HepG2 (cell line): ENCODE measurements at regions not wholly inside any gene's neighbourhood (a gene's known extent, or its start where the extent isn't known, plus 50 kb on each side); places are given as distances from the start of the nearest gene placed in this dataset.

ENCODE experiments used
- ATAC-seq: fragments of 200-7000 bp; cut with Tn5 transposase; 3 replicates; pipeline ENCODE4 v1.9.1; 2020; ENCODE audit warnings: mild to moderate bottlenecking, moderate library complexity
- BruUV-seq: library from RNA; stranded (reverse); fragments of 400-500 nt; replicated peaks from 2 replicates; lab custom pipeline; 2021; lab: Mats Ljungman, UMichigan
- CTCF ChIA-PET: fragments of 300-600 bp; formaldehyde crosslinking; extraction: SDS; loops from one replicate; lab custom pipeline; 2021; ENCODE audit warnings: low total read pairs, inconsistent platforms, low intra/inter-chr PET ratio; lab: Yijun Ruan, JAX
- POLR2A ChIA-PET: fragments of 350-600 bp; sonication (Branson Sonifier 250); formaldehyde crosslinking; loops from one replicate; lab custom pipeline; 2020; ENCODE audit warnings: antibody characterized with exemption, inconsistent platforms; lab: Yijun Ruan, JAX
- DNase-seq: peaks from one replicate; pipeline ENCODE4 v3.0.0-alpha.2; 2015; ENCODE audit warnings: low spot score
- FAIRE-seq: peaks from 3 replicates; lab custom pipeline; 2011; peaks lifted over from hg19 to GRCh38; lab: Jason Lieb, UNC
- H2AFZ ChIP-seq: one replicate; pipeline ENCODE4 v1.6.1; 2011; ENCODE audit warnings: low read length, inconsistent platforms
- H3K27ac ChIP-seq: fragments of 300-600 bp; 3 replicates; pipeline ENCODE4 v1.8.0; 2011; ENCODE audit warnings: mixed run types, mild to moderate bottlenecking, mixed read lengths, low read length, inconsistent platforms; ENCODE audit not compliant: insufficient read depth; ENCODE audit errors: extremely low read length
- H3K27me3 ChIP-seq, 2 experiments: fragments of 200-600 bp in 1 of 2; 2 replicates in 1 of 2; 3 replicates in 1 of 2; pipeline versions ENCODE4 v1.6.0 to v1.8.0; 2011; ENCODE audit warnings: low read length in 2 of 2, mild to moderate bottlenecking in 2 of 2, moderate library complexity in 2 of 2, inconsistent platforms in 1 of 2; ENCODE audit not compliant: insufficient read depth in 2 of 2, control insufficient read depth in 1 of 2
- H3K36me3 ChIP-seq, 2 experiments: fragments of 200-600 bp in 1 of 2; replicated peaks in 1 of 2; 2 replicates in 1 of 2; 3 replicates in 1 of 2; pipeline versions ENCODE4 v1.5.1 to v1.8.0; 2011; ENCODE audit warnings: low read length in 2 of 2, inconsistent platforms in 1 of 2; ENCODE audit not compliant: insufficient read depth in 2 of 2, control insufficient read depth in 1 of 2
- H3K4me1 ChIP-seq: 2 replicates; pipeline ENCODE4 v1.5.1; 2012; ENCODE audit warnings: low read length, inconsistent platforms; ENCODE audit not compliant: insufficient read depth
- H3K4me2 ChIP-seq: 2 replicates; pipeline ENCODE4 v1.6.0; 2011; ENCODE audit warnings: low read depth, low read length, inconsistent platforms
- H3K4me3 ChIP-seq, 3 experiments: fragments of 200-600 bp in 1 of 3; sonication (generic), shearing (Covaris generic) in 1 of 3; replicated peaks in 1 of 3; 2 replicates each; pipeline ENCODE4 v1.5.1; 2011 to 2016; ENCODE audit warnings: low read length in 3 of 3, inconsistent platforms in 2 of 3, low read depth in 2 of 3, mild to moderate bottlenecking in 2 of 3, control low read depth in 1 of 3, mixed read lengths in 1 of 3; ENCODE audit not compliant: insufficient read depth in 1 of 3
- H3K79me2 ChIP-seq: one replicate; pipeline ENCODE4 v1.6.1; 2011; ENCODE audit warnings: low read length, inconsistent platforms; ENCODE audit not compliant: insufficient read depth
- H3K9ac ChIP-seq: 2 replicates; pipeline ENCODE4 v1.6.0; 2011; ENCODE audit warnings: mild to moderate bottlenecking, low read depth, low read length, inconsistent platforms; ENCODE audit not compliant: insufficient read depth
- H3K9me3 ChIP-seq: 2 replicates; pipeline ENCODE4 v1.5.1; 2012; ENCODE audit warnings: mild to moderate bottlenecking, low read length
- H4K20me1 ChIP-seq: 2 replicates; pipeline ENCODE4 v1.6.0; 2011; ENCODE audit warnings: inconsistent platforms, mild to moderate bottlenecking, low read length, moderate library complexity; ENCODE audit not compliant: insufficient read depth
- MTF2 ChIP-seq: sonication (generic); formaldehyde crosslinking; IDR thresholded peaks from 2 replicates; pipeline ENCODE4 v1.5.0; 2020; ENCODE audit warnings: missing genetic modification reagents, borderline replicate concordance
- NFIB ChIP-seq: sonication (generic); formaldehyde crosslinking; IDR thresholded peaks from 2 replicates; pipeline ENCODE4 v1.9.0; 2021; ENCODE audit warnings: missing genetic modification reagents, mild to moderate bottlenecking, borderline replicate concordance
- PLSCR1 ChIP-seq: sonication (generic); formaldehyde crosslinking; IDR thresholded peaks from 2 replicates; pipeline ENCODE4 v1.5.0; 2020; ENCODE audit warnings: missing genetic modification reagents, mild to moderate bottlenecking, borderline replicate concordance
- TCF12 ChIP-seq, 2 experiments: fragments of 450-650 bp in 1 of 2; sonication (generic) in 1 of 2; formaldehyde crosslinking in 1 of 2; IDR thresholded peaks; 2 replicates each; pipeline versions ENCODE4 v1.6.1 to v1.8.0; 2017 to 2022; ENCODE audit warnings: antibody characterized with exemption in 1 of 2, mild to moderate bottlenecking in 1 of 2, missing genetic modification reagents in 1 of 2, moderate library complexity in 1 of 2
- ZBTB4 ChIP-seq: sonication (generic); formaldehyde crosslinking; IDR thresholded peaks from 2 replicates; pipeline ENCODE4 v1.4.0; 2020; ENCODE audit warnings: missing genetic modification reagents, mild to moderate bottlenecking, borderline replicate concordance
- ZNF331 ChIP-seq: sonication (generic); formaldehyde crosslinking; IDR thresholded peaks from 2 replicates; pipeline ENCODE4 v1.4.0; 2020; ENCODE audit warnings: missing genetic modification reagents
- ZNF430 ChIP-seq: sonication (generic); formaldehyde crosslinking; IDR thresholded peaks from 2 replicates; pipeline ENCODE4 v1.9.0; 2021; ENCODE audit warnings: mild to moderate bottlenecking, missing genetic modification reagents
- ZNF75D ChIP-seq: sonication (generic); formaldehyde crosslinking; IDR thresholded peaks from 2 replicates; pipeline ENCODE4 v1.8.1; 2023; ENCODE audit warnings: missing genetic modification reagents, mild to moderate bottlenecking, borderline replicate concordance
- ZNF800 ChIP-seq: sonication (generic); formaldehyde crosslinking; IDR thresholded peaks from 2 replicates; pipeline ENCODE4 v1.4.0; 2020; ENCODE audit warnings: missing genetic modification reagents
- WGBS: methylation state at CpG from one replicate; pipeline ENCODE4 v1.1.6; 2017; ENCODE audit warnings: low lambda C conversion rate; 5-methylcytosine and 5-hydroxymethylcytosine counted together
- in situ Hi-C: cut with HindIII; loops from 2 replicates; pipeline ENCODE4 v1.10.0; 2017; ENCODE audit warnings: low pct_unique_long_range_greater_than_20kb; ENCODE audit not compliant: extremely low pct_ligation_motif_present
- intact Hi-C: fragments of 100-400 bp; cut with micrococcal nuclease; formaldehyde crosslinking; loops from one replicate; pipeline ENCODE4 v1.10.0; 2022; ENCODE audit not compliant: unreplicated experiment

- Histone ChIP-seq H2AFZ (no peak overlapping the region), H3K79me2 (no peaks in the 10 kb centered on the region), H3K9me3 (peaks cover 18% of the 10 kb centered on the region), H3K4me1 (no peaks in the 10 kb centered on the region), H3K27ac (no peak overlapping the region), H3K4me3 (no peak overlapping the region), H3K27me3 (peaks cover 3 to 32% of the 10 kb centered on the region in 2 experiments; a peak in 4 of 5 replicates), H3K9ac (no peak overlapping the region), H3K36me3 (no peaks in the 10 kb centered on the region), H4K20me1 (peaks cover 6% of the 10 kb centered on the region; the same call in 1 of the 2 replicates), H3K4me2 (no peak overlapping the region)
- ATAC-seq (no peak), FAIRE-seq (no peak), DNase-seq (no peak)
- CTCF ChIA-PET, result no interaction called here
- WGBS, result 56% methylated on average over 49 of the region's 53 CpGs
- in situ Hi-C loops, result no loop called here
- TF ChIP-seq MTF2 (no peak), ZNF800 (CRISPR knock-in tag) (no peak), TCF12 (IDR thresholded peaks at IDR 0.05) (no peak), TCF12 (CRISPR knock-in tag; IDR thresholded peaks at IDR 0.05) (no peak), NFIB (CRISPR knock-in tag) (no peak), ZNF331 (CRISPR knock-in tag) (no peak), PLSCR1 (CRISPR knock-in tag) (no peak), ZNF430 (CRISPR knock-in tag) (no peak), ZBTB4 (CRISPR knock-in tag) (no peak), ZNF75D (CRISPR knock-in tag) (no peak)
- no TSS peak for BruUV-seq
- intact Hi-C loops, result no loop called here
- POLR2A ChIA-PET, result no interaction called here
These were observed 232.6 kb upstream of the C1orf174 start for GRCh38 chr1:4132352-4133296.
